ENCODE measurements at regions not wholly inside any gene's neighbourhood (a gene's known extent, or its start where the extent isn't known, plus 50 kb on each side); places are given as distances from the start of the nearest gene placed in this dataset.

- no peaks in the 10 kb centered on the region for H3K4me1 Mint-ChIP-seq (ENCODE audit: low read depth)
These were observed 284.7 kb downstream of the SMARCA2 start for GRCh38 chr9:2299843-2300205.

GRCh38 chr9:2300325-2300724 lies 285.2 kb downstream of the SMARCA2 start:
- CTCF ChIA-PET, result no interaction called here
- Mint-ChIP-seq H3K36me3 (ENCODE audit: low read depth) (no peaks in the 10 kb centered on the region), H3K4me3 (no peak overlapping the region), H3K9me3 (peaks cover 2% of the 10 kb centered on the region), H3K4me1 (ENCODE audit: low read depth) (no peaks in the 10 kb centered on the region), H3K27me3 (ENCODE audit: low read depth) (peaks cover 3% of the 10 kb centered on the region), H3K27ac (no peak overlapping the region)
- no peak for DNase-seq
- intact Hi-C loops (cut with micrococcal nuclease), result no loop called here

More at GRCh38 chr9:2299843-2300205, 284.7 kb downstream of the SMARCA2 start:
- DNase-seq, result no peak
- peaks cover 2% of the 10 kb centered on the region for H3K9me3 Mint-ChIP-seq
- H3K4me3 Mint-ChIP-seq, result no peak overlapping the region
- no peaks in the 10 kb centered on the region for H3K36me3 Mint-ChIP-seq (ENCODE audit: low read depth)
- intact Hi-C loops (cut with micrococcal nuclease), result no loop called here
- H3K27me3 Mint-ChIP-seq (ENCODE audit: low read depth), result peaks cover 3% of the 10 kb centered on the region
- H3K27ac Mint-ChIP-seq, result no peak overlapping the region
- CTCF ChIA-PET, result no interaction called here

- Mint-ChIP-seq H3K4me1 (ENCODE audit: low read depth) (no peaks in the 10 kb centered on the region), H3K9me3 (peaks cover 2% of the 10 kb centered on the region), H3K36me3 (ENCODE audit: low read depth) (no peaks in the 10 kb centered on the region), H3K27ac (no peak overlapping the region), H3K4me3 (no peak overlapping the region), H3K27me3 (ENCODE audit: low read depth) (peaks cover 3% of the 10 kb centered on the region)
- DNase-seq, result no peak
- CTCF ChIA-PET, result no interaction called here
- intact Hi-C loops (cut with micrococcal nuclease), result no loop called here
These were observed 287.5 kb downstream of the SMARCA2 start for GRCh38 chr9:2302606-2303005.

GRCh38 chr9:2303056-2303455 lies 287.9 kb downstream of the SMARCA2 start:
- no peak for DNase-seq
- peaks cover 2% of the 10 kb centered on the region for H3K9me3 Mint-ChIP-seq
- no peaks in the 10 kb centered on the region for H3K36me3 Mint-ChIP-seq (ENCODE audit: low read depth)
- intact Hi-C loops (cut with micrococcal nuclease), result no loop called here
- H3K4me1 Mint-ChIP-seq (ENCODE audit: low read depth), result no peaks in the 10 kb centered on the region
- peaks cover 2% of the 10 kb centered on the region for H3K27me3 Mint-ChIP-seq (ENCODE audit: low read depth)
- no peak overlapping the region for H3K27ac Mint-ChIP-seq
- H3K4me3 Mint-ChIP-seq, result no peak overlapping the region
- CTCF ChIA-PET, result no interaction called here

- no peak overlapping the region for H3K4me3 Mint-ChIP-seq
- CTCF ChIA-PET, result no interaction called here
- no peaks in the 10 kb centered on the region for H3K4me1 Mint-ChIP-seq (ENCODE audit: low read depth)
- no peak overlapping the region for H3K27ac Mint-ChIP-seq
- no peaks in the 10 kb centered on the region for H3K36me3 Mint-ChIP-seq (ENCODE audit: low read depth)
- peaks cover 12% of the 10 kb centered on the region for H3K9me3 Mint-ChIP-seq
- intact Hi-C loops (cut with micrococcal nuclease), result no loop called here
- peaks cover 8% of the 10 kb centered on the region for H3K27me3 Mint-ChIP-seq (ENCODE audit: low read depth)
- DNase-seq, result no peak
These were observed 292.3 kb downstream of the SMARCA2 start for GRCh38 chr9:2307480-2307879.

- CTCF ChIA-PET, result interaction anchor here (0.6 kb wide), 1 partner anchor 272 kb away, joined by 3 read pairs; no protein-coding TSS in a partner anchor
- no peaks in the 10 kb centered on the region for H3K36me3 Mint-ChIP-seq (ENCODE audit: low read depth)
- no peak overlapping the region for H3K4me3 Mint-ChIP-seq
- H3K4me1 Mint-ChIP-seq (ENCODE audit: low read depth), result no peaks in the 10 kb centered on the region
- intact Hi-C loops (cut with micrococcal nuclease), result no loop called here
- no peak overlapping the region for H3K27ac Mint-ChIP-seq
- H3K9me3 Mint-ChIP-seq, result peaks cover 35% of the 10 kb centered on the region
- DNase-seq, result no peak
- H3K27me3 Mint-ChIP-seq (ENCODE audit: low read depth), result peaks cover 8% of the 10 kb centered on the region
These were observed 296.8 kb downstream of the SMARCA2 start for GRCh38 chr9:2311920-2312319.

- no peaks in the 10 kb centered on the region for H3K4me1 Mint-ChIP-seq (ENCODE audit: low read depth)
- DNase-seq, result no peak
- intact Hi-C loops (cut with micrococcal nuclease), result no loop called here
- H3K27ac Mint-ChIP-seq, result no peak overlapping the region
- CTCF ChIA-PET, result no interaction called here
- H3K36me3 Mint-ChIP-seq (ENCODE audit: low read depth), result no peaks in the 10 kb centered on the region
- H3K27me3 Mint-ChIP-seq (ENCODE audit: low read depth), result peaks cover 9% of the 10 kb centered on the region
- peaks cover 35% of the 10 kb centered on the region for H3K9me3 Mint-ChIP-seq
- H3K4me3 Mint-ChIP-seq, result no peak overlapping the region
These were observed 298.4 kb downstream of the SMARCA2 start for GRCh38 chr9:2313512-2313911.

- intact Hi-C loops (cut with micrococcal nuclease), result no loop called here
- Mint-ChIP-seq H3K36me3 (ENCODE audit: low read depth) (no peaks in the 10 kb centered on the region), H3K27me3 (ENCODE audit: low read depth) (peaks cover 8% of the 10 kb centered on the region), H3K27ac (no peak overlapping the region), H3K9me3 (peaks cover 22% of the 10 kb centered on the region), H3K4me3 (no peak overlapping the region), H3K4me1 (ENCODE audit: low read depth) (no peaks in the 10 kb centered on the region)
- DNase-seq, result no peak
- CTCF ChIA-PET, result no interaction called here
These were observed 302.4 kb downstream of the SMARCA2 start for GRCh38 chr9:2317591-2317990.

GRCh38 chr9:2319421-2319820 lies 302.2 kb upstream of the VLDLR start:
- Mint-ChIP-seq H3K9me3 (peaks cover 11% of the 10 kb centered on the region), H3K4me1 (ENCODE audit: low read depth) (no peaks in the 10 kb centered on the region), H3K36me3 (ENCODE audit: low read depth) (no peaks in the 10 kb centered on the region), H3K4me3 (no peak overlapping the region), H3K27me3 (ENCODE audit: low read depth) (peaks cover 10% of the 10 kb centered on the region), H3K27ac (no peak overlapping the region)
- no peak for DNase-seq
- intact Hi-C loops (cut with micrococcal nuclease), result no loop called here
- CTCF ChIA-PET, result no interaction called here

- DNase-seq, result no peak
- peaks cover 10% of the 10 kb centered on the region for H3K27me3 Mint-ChIP-seq (ENCODE audit: low read depth)
- no peaks in the 10 kb centered on the region for H3K36me3 Mint-ChIP-seq (ENCODE audit: low read depth)
- CTCF ChIA-PET, result no interaction called here
- intact Hi-C loops (cut with micrococcal nuclease), result no loop called here
- H3K4me1 Mint-ChIP-seq (ENCODE audit: low read depth), result no peaks in the 10 kb centered on the region
- no peak overlapping the region for H3K4me3 Mint-ChIP-seq
- peaks cover 4% of the 10 kb centered on the region for H3K9me3 Mint-ChIP-seq
- H3K27ac Mint-ChIP-seq, result no peak overlapping the region
These were observed 301.5 kb upstream of the VLDLR start for GRCh38 chr9:2320114-2320513.

- H3K4me1 Mint-ChIP-seq (ENCODE audit: low read depth), result no peaks in the 10 kb centered on the region
- H3K27ac Mint-ChIP-seq, result no peak overlapping the region
- peaks cover 2% of the 10 kb centered on the region for H3K9me3 Mint-ChIP-seq
- peaks cover 10% of the 10 kb centered on the region for H3K27me3 Mint-ChIP-seq (ENCODE audit: low read depth)
- no peak for DNase-seq
- no peaks in the 10 kb centered on the region for H3K36me3 Mint-ChIP-seq (ENCODE audit: low read depth)
- intact Hi-C loops (cut with micrococcal nuclease), result no loop called here
- CTCF ChIA-PET, result no interaction called here
- H3K4me3 Mint-ChIP-seq, result no peak overlapping the region
These were observed 301.0 kb upstream of the VLDLR start for GRCh38 chr9:2320632-2321031.

- Mint-ChIP-seq H3K9me3 (no peaks in the 10 kb centered on the region), H3K4me3 (no peak overlapping the region), H3K4me1 (ENCODE audit: low read depth) (no peaks in the 10 kb centered on the region), H3K27ac (no peak overlapping the region), H3K36me3 (ENCODE audit: low read depth) (no peaks in the 10 kb centered on the region), H3K27me3 (ENCODE audit: low read depth) (peaks cover 10% of the 10 kb centered on the region)
- DNase-seq, result no peak
- intact Hi-C loops (cut with micrococcal nuclease), result no loop called here
- CTCF ChIA-PET, result no interaction called here
These were observed 300.0 kb upstream of the VLDLR start for GRCh38 chr9:2321523-2322148.

GRCh38 chr9:2324742-2325141 lies 296.8 kb upstream of the VLDLR start:
- CTCF ChIA-PET, result interaction anchor here (0.6 kb wide), 1 partner anchor 449 kb away, joined by 4 read pairs; no protein-coding TSS in a partner anchor

More at GRCh38 chr9:2324742-2325141, 296.8 kb upstream of the VLDLR start:
- intact Hi-C loops (cut with micrococcal nuclease), result no loop called here
- no peak for DNase-seq
- peaks cover 9% of the 10 kb centered on the region for H3K27me3 Mint-ChIP-seq (ENCODE audit: low read depth)
- H3K9me3 Mint-ChIP-seq, result no peaks in the 10 kb centered on the region
- no peak overlapping the region for H3K4me3 Mint-ChIP-seq
- no peak overlapping the region for H3K27ac Mint-ChIP-seq
- no peaks in the 10 kb centered on the region for H3K4me1 Mint-ChIP-seq (ENCODE audit: low read depth)
- H3K36me3 Mint-ChIP-seq (ENCODE audit: low read depth), result no peaks in the 10 kb centered on the region
